Loucy (cell line): ENCODE measurements at regions not wholly inside any gene's neighbourhood (a gene's known extent, or its start where the extent isn't known, plus 50 kb on each side); places are given as distances from the start of the nearest gene placed in this dataset.

Experiments
- H2AFZ ChIP-seq: fragments of 200-600 bp; sonication (generic); 2 replicates; pipeline ENCODE4 v1.6.0; 2016; ENCODE audit warnings: antibody characterized with exemption, mild to moderate bottlenecking, low read length, moderate library complexity
- H3F3A ChIP-seq: fragments of 200-600 bp; 2 replicates; pipeline ENCODE4 v1.6.0; 2016; ENCODE audit warnings: antibody characterized with exemption, low read depth, mild to moderate bottlenecking
- H3K27me3 ChIP-seq: fragments of 200-600 bp; sonication (generic); 2 replicates; pipeline ENCODE4 v1.6.1; 2014; ENCODE audit warnings: low read length, mild to moderate bottlenecking; ENCODE audit not compliant: insufficient read depth, poor library complexity, severe bottlenecking
- H3K36me3 ChIP-seq: fragments of 200-600 bp; sonication (generic); 2 replicates; pipeline ENCODE4 v1.6.1; 2016; ENCODE audit warnings: low read length; ENCODE audit not compliant: insufficient read depth
- H3K4me1 ChIP-seq: fragments of 200-600 bp; sonication (generic); 2 replicates; pipeline ENCODE4 v1.5.1; 2014; ENCODE audit warnings: low read length, mild to moderate bottlenecking; ENCODE audit not compliant: insufficient read depth, poor library complexity, severe bottlenecking
- H3K4me2 ChIP-seq: fragments of 200-600 bp; sonication (generic); 2 replicates; pipeline ENCODE4 v1.6.0; 2014; ENCODE audit warnings: antibody characterized with exemption, low read length, low read depth, mild to moderate bottlenecking; ENCODE audit not compliant: poor library complexity, severe bottlenecking
- H3K4me3 ChIP-seq: fragments of 200-600 bp; sonication (generic); 2 replicates; pipeline ENCODE4 v1.5.1; 2014; ENCODE audit warnings: low read length, mild to moderate bottlenecking, mixed read lengths; ENCODE audit not compliant: poor library complexity, severe bottlenecking
- H3K79me2 ChIP-seq: fragments of 200-600 bp; sonication (generic); 2 replicates; pipeline ENCODE4 v1.6.1; 2014; ENCODE audit warnings: low read length; ENCODE audit not compliant: insufficient read depth
- H3K9ac ChIP-seq: fragments of 200-600 bp; sonication (generic); 2 replicates; pipeline ENCODE4 v1.6.0; 2014; ENCODE audit warnings: mild to moderate bottlenecking, low read depth, low read length, moderate library complexity; ENCODE audit not compliant: poor library complexity, severe bottlenecking
- H3K9me2 ChIP-seq: fragments of 200-600 bp; sonication (generic); replicated peaks from 2 replicates; pipeline ENCODE4 v1.6.1; 2016; ENCODE audit warnings: low read depth, low read length, mixed read lengths
- H3K9me3 ChIP-seq: fragments of 200-600 bp; sonication (generic); 2 replicates; pipeline ENCODE4 v1.6.1; 2014; ENCODE audit warnings: mild to moderate bottlenecking, antibody characterized with exemption, low read length, low read depth; ENCODE audit not compliant: insufficient read depth
- H4K20me1 ChIP-seq: fragments of 200-600 bp; sonication (generic); 2 replicates; pipeline ENCODE4 v1.6.0; 2014; ENCODE audit warnings: antibody characterized with exemption, low read length, mild to moderate bottlenecking; ENCODE audit not compliant: insufficient read depth, poor library complexity, severe bottlenecking
- EZH2phosphoT487 ChIP-seq: fragments of 200-600 bp; IDR thresholded peaks from 2 replicates; pipeline ENCODE4 v1.6.1; 2018; ENCODE audit warnings: antibody characterized with exemption, mild to moderate bottlenecking, moderate library complexity, borderline replicate concordance
- TF ChIP-seq, protein P1 (sequence below): fragments of 200-600 bp; sonication (generic); conservative IDR thresholded peaks from 2 replicates; pipeline ENCODE4 v1.5.1; 2014; ENCODE audit warnings: mild to moderate bottlenecking, antibody characterized with exemption, low read length

- Histone ChIP-seq H3K4me2 (no peak overlapping the region), H3F3A (no peaks in the 10 kb centered on the region), H3K79me2 (no peaks in the 10 kb centered on the region), H3K4me1 (no peaks in the 10 kb centered on the region), H3K4me3 (no peak overlapping the region), H3K9me3 (no peaks in the 10 kb centered on the region), H3K9ac (no peak overlapping the region), H3K9me2 (no peaks in the 10 kb centered on the region), H3K36me3 (no peaks in the 10 kb centered on the region), H4K20me1 (no peaks in the 10 kb centered on the region), H2AFZ (no peak overlapping the region), H3K27me3 (no peaks in the 10 kb centered on the region)
- TF ChIP-seq, protein P1, sequence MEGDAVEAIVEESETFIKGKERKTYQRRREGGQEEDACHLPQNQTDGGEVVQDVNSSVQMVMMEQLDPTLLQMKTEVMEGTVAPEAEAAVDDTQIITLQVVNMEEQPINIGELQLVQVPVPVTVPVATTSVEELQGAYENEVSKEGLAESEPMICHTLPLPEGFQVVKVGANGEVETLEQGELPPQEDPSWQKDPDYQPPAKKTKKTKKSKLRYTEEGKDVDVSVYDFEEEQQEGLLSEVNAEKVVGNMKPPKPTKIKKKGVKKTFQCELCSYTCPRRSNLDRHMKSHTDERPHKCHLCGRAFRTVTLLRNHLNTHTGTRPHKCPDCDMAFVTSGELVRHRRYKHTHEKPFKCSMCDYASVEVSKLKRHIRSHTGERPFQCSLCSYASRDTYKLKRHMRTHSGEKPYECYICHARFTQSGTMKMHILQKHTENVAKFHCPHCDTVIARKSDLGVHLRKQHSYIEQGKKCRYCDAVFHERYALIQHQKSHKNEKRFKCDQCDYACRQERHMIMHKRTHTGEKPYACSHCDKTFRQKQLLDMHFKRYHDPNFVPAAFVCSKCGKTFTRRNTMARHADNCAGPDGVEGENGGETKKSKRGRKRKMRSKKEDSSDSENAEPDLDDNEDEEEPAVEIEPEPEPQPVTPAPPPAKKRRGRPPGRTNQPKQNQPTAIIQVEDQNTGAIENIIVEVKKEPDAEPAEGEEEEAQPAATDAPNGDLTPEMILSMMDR, result no peak
- TF ChIP-seq EZH2phosphoT487, result no peak
Observed at GRCh38 chr4:133719098-133719497, 482.5 kb downstream of the PABPC4L start.

- Histone ChIP-seq H3K27me3 (no peaks in the 10 kb centered on the region), H4K20me1 (no peaks in the 10 kb centered on the region), H3K4me3 (no peak overlapping the region), H3K9ac (no peak overlapping the region), H3K4me2 (no peak overlapping the region), H3K9me2 (no peaks in the 10 kb centered on the region), H3K36me3 (no peaks in the 10 kb centered on the region), H3K4me1 (no peaks in the 10 kb centered on the region), H3K79me2 (no peaks in the 10 kb centered on the region), H3K9me3 (no peaks in the 10 kb centered on the region), H3F3A (no peaks in the 10 kb centered on the region), H2AFZ (no peak overlapping the region)
- TF ChIP-seq, protein P1, result no peak
- TF ChIP-seq EZH2phosphoT487, result no peak
Observed at GRCh38 chr4:133714211-133714610, 487.4 kb downstream of the PABPC4L start.

GRCh38 chr4:133713340-133713739 lies 488.2 kb downstream of the PABPC4L start:
- H3K79me2 ChIP-seq, result no peaks in the 10 kb centered on the region
- H3K4me1 ChIP-seq, result no peaks in the 10 kb centered on the region
- H3K9ac ChIP-seq, result no peak overlapping the region
- TF ChIP-seq, protein P1, result no peak
- TF ChIP-seq EZH2phosphoT487, result no peak
- no peaks in the 10 kb centered on the region for H3K36me3 ChIP-seq
- H3F3A ChIP-seq, result no peaks in the 10 kb centered on the region
- no peak overlapping the region for H3K4me3 ChIP-seq
- H4K20me1 ChIP-seq, result no peaks in the 10 kb centered on the region
- H3K9me2 ChIP-seq, result no peaks in the 10 kb centered on the region
- H3K27me3 ChIP-seq, result no peaks in the 10 kb centered on the region
- no peaks in the 10 kb centered on the region for H3K9me3 ChIP-seq
- H3K4me2 ChIP-seq, result no peak overlapping the region
- no peak overlapping the region for H2AFZ ChIP-seq
